K562 (cell line): ENCODE measurements at regions not wholly inside any gene's neighbourhood (a gene's known extent, or its start where the extent isn't known, plus 50 kb on each side); places are given as distances from the start of the nearest gene placed in this dataset.

ENCODE experiments used
- ATAC-seq: fragments of 200-7000 bp; cut with Tn5 transposase; 3 replicates; pipeline ENCODE4 v1.9.1; 2020; ENCODE audit warnings: moderate library complexity
- BruUV-seq: library from RNA; stranded (reverse); fragments of 400-500 nt; replicated peaks from 2 replicates; lab custom pipeline; 2021; lab: Mats Ljungman, UMichigan
- CTCF ChIA-PET: fragments of 300-600 bp; formaldehyde crosslinking; extraction: SDS; loops from one replicate; lab custom pipeline; 2021; ENCODE audit warnings: low intra/inter-chr PET ratio; lab: Yijun Ruan, JAX
- POLR2A ChIA-PET: fragments of 300-600, 350-650 bp; sonication (Branson Sonifier 250); formaldehyde crosslinking; extraction: SDS; loops from one replicate; lab custom pipeline; 2021; ENCODE audit warnings: antibody characterized with exemption, inconsistent platforms; lab: Yijun Ruan, JAX
- DNase-seq, 4 experiments: peaks; one replicate each; pipeline versions ENCODE4 v3.0.0 to v3.0.0-alpha.2; 2011 to 2018; ENCODE audit warnings: low spot score in 3 of 4, mixed read lengths in 3 of 4; ENCODE audit errors: extremely low read depth in 1 of 4
- FAIRE-seq: peaks from 2 replicates; lab custom pipeline; 2011; peaks lifted over from hg19 to GRCh38; lab: Jason Lieb, UNC
- H2AFZ ChIP-seq: 2 replicates; pipeline ENCODE4 v1.6.0; 2011; ENCODE audit warnings: low read depth, low read length, control low read depth, inconsistent platforms
- H3K27ac ChIP-seq: fragments of 200-600 bp; 3 replicates; pipeline ENCODE4 v1.8.0; 2011; ENCODE audit warnings: low read depth, mild to moderate bottlenecking, control low read depth, inconsistent platforms, low read length, moderate library complexity, mixed read lengths; ENCODE audit errors: extremely low read depth
- H3K27me3 ChIP-seq, 2 experiments: fragments of 300-600 bp in 1 of 2; 2 replicates in 1 of 2; 3 replicates in 1 of 2; pipeline versions ENCODE4 v1.6.0 to v1.8.0; 2011; ENCODE audit warnings: inconsistent platforms in 2 of 2, low read length in 2 of 2, mild to moderate bottlenecking in 1 of 2, mixed read lengths in 1 of 2, moderate library complexity in 1 of 2; ENCODE audit not compliant: control insufficient read depth in 2 of 2, insufficient read depth in 2 of 2
- H3K36me3 ChIP-seq: fragments of 300-600 bp; 3 replicates; pipeline ENCODE4 v1.8.0; 2011; ENCODE audit warnings: mild to moderate bottlenecking, low read length, inconsistent platforms; ENCODE audit not compliant: control insufficient read depth, insufficient read depth
- H3K4me1 ChIP-seq, 2 experiments: fragments of 200-600 bp in 1 of 2; replicated peaks in 1 of 2; 2 replicates in 1 of 2; 3 replicates in 1 of 2; pipeline versions ENCODE4 v1.5.1 to v1.8.0; 2011; ENCODE audit warnings: inconsistent platforms in 2 of 2, low read length in 2 of 2, mild to moderate bottlenecking in 1 of 2, mixed read lengths in 1 of 2, moderate library complexity in 1 of 2; ENCODE audit not compliant: control insufficient read depth in 2 of 2, insufficient read depth in 2 of 2
- H3K4me2 ChIP-seq: 2 replicates; pipeline ENCODE4 v1.6.1; 2011; ENCODE audit warnings: low read length, control low read depth, inconsistent platforms, mixed read lengths; ENCODE audit not compliant: insufficient read depth
- H3K4me3 ChIP-seq: fragments of 200-600 bp; sonication (generic), shearing (Covaris generic); 2 replicates; pipeline ENCODE4 v1.5.1; 2016; ENCODE audit warnings: control low read depth, inconsistent platforms
- H3K79me2 ChIP-seq: fragments of 200-600 bp; 3 replicates; pipeline ENCODE4 v1.8.0; 2011; ENCODE audit warnings: low read length, inconsistent platforms; ENCODE audit not compliant: control insufficient read depth, insufficient read depth
- H3K9ac ChIP-seq, 2 experiments: 2 replicates each; pipeline versions ENCODE4 v1.6.0 to v1.6.1; 2011; ENCODE audit warnings: low read depth in 2 of 2, low read length in 2 of 2, control low read depth in 1 of 2, inconsistent platforms in 1 of 2, mild to moderate bottlenecking in 1 of 2, mixed read lengths in 1 of 2; ENCODE audit not compliant: insufficient read depth in 1 of 2
- H3K9me1 ChIP-seq: one replicate; pipeline ENCODE4 v1.6.0; 2011; ENCODE audit warnings: inconsistent platforms, mild to moderate bottlenecking, low read length, moderate library complexity; ENCODE audit not compliant: control insufficient read depth, insufficient read depth
- H3K9me3 ChIP-seq: replicated peaks from 2 replicates; pipeline ENCODE4 v1.5.1; 2011; ENCODE audit warnings: low read depth, low read length, inconsistent platforms; ENCODE audit not compliant: control insufficient read depth, insufficient read depth
- H4K20me1 ChIP-seq: replicated peaks from 2 replicates; pipeline ENCODE4 v1.6.1; 2011; ENCODE audit warnings: low read length, inconsistent platforms, mixed read lengths; ENCODE audit not compliant: control insufficient read depth, insufficient read depth
- CBX5 ChIP-seq: IDR thresholded peaks from 2 replicates; pipeline ENCODE4 v1.6.1; 2014; ENCODE audit warnings: low read depth, borderline replicate concordance
- GTF2F1 ChIP-seq: IDR thresholded peaks from 2 replicates; pipeline ENCODE4 v1.6.1; 2011; ENCODE audit warnings: low read depth, low read length, improper control_type of control experiment
- HIVEP1 ChIP-seq: fragments of 250-450 bp; sonication (Bioruptor Pico); IDR thresholded peaks from 2 replicates; pipeline ENCODE4 v1.4.0; 2020; ENCODE audit warnings: mild to moderate bottlenecking
- KDM5B ChIP-seq: fragments of 200-600 bp; sonication (generic); IDR thresholded peaks from 2 replicates; pipeline ENCODE4 v1.6.1; 2012; ENCODE audit warnings: low read depth, mild to moderate bottlenecking, moderate library complexity, low read length, control low read depth, inconsistent platforms; ENCODE audit not compliant: insufficient replicate concordance
- KHSRP ChIP-seq: fragments of 450-650 bp; IDR thresholded peaks from 2 replicates; pipeline ENCODE4 v1.6.1; 2017
- MAZ ChIP-seq, 2 experiments: fragments of 450-650 bp in 1 of 2; sonication (generic) in 1 of 2; formaldehyde crosslinking; IDR thresholded peaks in 1 of 2; conservative IDR thresholded peaks in 1 of 2; 2 replicates each; pipeline versions ENCODE4 v1.4.0 to v1.5.0; 2020; ENCODE audit warnings: mild to moderate bottlenecking in 1 of 2, missing genetic modification reagents in 1 of 2
- MCM7 ChIP-seq, 2 experiments: fragments of 450-650 bp; IDR thresholded peaks; 2 replicates each; pipeline ENCODE4 v1.6.1; 2016 to 2018
- MTA1 ChIP-seq: fragments of 450-650 bp; IDR thresholded peaks from 2 replicates; pipeline ENCODE4 v1.6.1; 2017; ENCODE audit warnings: borderline replicate concordance
- NEUROD1 ChIP-seq: fragments of 150-350 bp; IDR thresholded peaks from 2 replicates; pipeline ENCODE4 v1.6.1; 2014; ENCODE audit warnings: borderline replicate concordance, low read length, low read depth; ENCODE audit not compliant: partially characterized antibody
- NR4A1 ChIP-seq, 2 experiments: fragments of 250-450 bp in 1 of 2; fragments of 450-650 bp in 1 of 2; sonication (Bioruptor Pico) in 1 of 2; IDR thresholded peaks; 2 replicates each; pipeline versions ENCODE4 v1.4.0 to v1.6.1; 2016 to 2020; ENCODE audit warnings: mild to moderate bottlenecking in 2 of 2, missing compliant biosample characterization in 1 of 2, missing genetic modification characterization in 1 of 2, moderate library complexity in 1 of 2
- TBL1XR1 ChIP-seq, 2 experiments: IDR thresholded peaks; 2 replicates each; pipeline ENCODE4 v1.6.1; 2012; ENCODE audit warnings: improper control_type of control experiment in 2 of 2, low read length in 2 of 2, mild to moderate bottlenecking in 1 of 2
- TEAD4 ChIP-seq, 2 experiments: sonication (generic) in 1 of 2; formaldehyde crosslinking in 1 of 2; IDR thresholded peaks; 2 replicates each; pipeline versions ENCODE4 v1.6.1 to v1.8.0; 2012 to 2022; ENCODE audit warnings: borderline replicate concordance in 1 of 2, inconsistent platforms in 1 of 2, low read length in 1 of 2, mild to moderate bottlenecking in 1 of 2, missing genetic modification reagents in 1 of 2
- TRIM24 ChIP-seq, 2 experiments: fragments of 450-650 bp; IDR thresholded peaks; 2 replicates each; pipeline ENCODE4 v1.6.1; 2016
- U2AF1 ChIP-seq: fragments of 200-400 bp; formaldehyde crosslinking; optimal IDR thresholded peaks from 2 replicates; pipeline ENCODE3; 2017; ENCODE audit warnings: mild to moderate bottlenecking, low read depth, low read length, moderate library complexity
- WGBS: fragments of 100-300 bp; shearing (Covaris generic); methylation state at CpG from one replicate; pipeline ENCODE4 v1.1.6; 2016; ENCODE audit warnings: low coverage, mixed read lengths; ENCODE audit not compliant: insufficient coverage; ENCODE audit errors: missing lambda C conversion rate; 5-methylcytosine and 5-hydroxymethylcytosine counted together
- in situ Hi-C: fragments of 300-500 bp; cut with MboI; formaldehyde crosslinking; loops from 4 replicates; pipeline ENCODE4 v1.15.0; 2018; ENCODE audit warnings: inconsistent platforms, mixed read lengths
- intact Hi-C: fragments of 100-400 bp; cut with micrococcal nuclease; formaldehyde crosslinking; loops from 2 replicates; pipeline ENCODE4 v1.14.2; 2022
- TF ChIP-seq, protein P1 (sequence below): fragments of 250-450 bp; sonication (Bioruptor Pico); IDR thresholded peaks from 2 replicates; pipeline ENCODE4 v1.4.0; 2020; ENCODE audit warnings: mild to moderate bottlenecking, moderate library complexity
- TF ChIP-seq, protein P2 (sequence below): sonication (generic); formaldehyde crosslinking; IDR thresholded peaks from 2 replicates; pipeline ENCODE4 v1.8.0; 2022; ENCODE audit warnings: mild to moderate bottlenecking, missing genetic modification reagents
- TF ChIP-seq, protein P3 (sequence below): fragments of 450-650 bp; IDR thresholded peaks from 2 replicates; pipeline ENCODE4 v1.6.1; 2016; ENCODE audit warnings: borderline replicate concordance

DNA sequence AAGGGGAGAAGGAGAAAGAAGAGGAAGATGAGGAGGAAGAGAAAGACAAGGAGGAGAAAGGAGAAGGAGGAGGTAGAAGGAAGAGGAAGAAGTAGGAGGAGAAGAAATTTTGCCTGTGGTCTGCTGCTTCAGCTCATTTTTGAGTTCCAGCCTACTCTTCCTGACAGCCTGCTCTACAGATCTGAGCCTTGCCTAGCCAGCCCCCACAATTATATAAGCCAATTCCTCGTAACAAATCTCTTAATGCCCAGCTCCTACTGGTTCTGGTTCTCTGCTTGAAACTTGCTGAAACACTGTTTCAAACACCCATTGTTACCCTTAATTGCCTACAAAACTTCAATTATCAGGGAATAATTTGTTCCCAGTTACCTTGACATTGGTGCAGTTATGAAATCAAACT is 1014.2 kb upstream of the CELF4 start:
- DNase-seq (no peak), ATAC-seq (no peak), FAIRE-seq (no peak)
- H3K36me3 ChIP-seq = no peaks in the 10 kb centered on the region
- no TSS peak for BruUV-seq
- H3K27ac ChIP-seq = no peak overlapping the region
- ChIA-PET CTCF (no interaction called here), POLR2A (no interaction called here)
- H2AFZ ChIP-seq = no peak overlapping the region
- TF ChIP-seq MTA1 (no peak), KHSRP (no peak), NR4A1 (CRISPR knock-in tag; IDR thresholded peaks at IDR 0.05) (no peak), NR4A1 (tag; IDR thresholded peaks at IDR 0.05) (no peak), MAZ (CRISPR knock-in tag; conservative IDR thresholded peaks at IDR 0.05 in 1 of 2, IDR thresholded peaks at IDR 0.05 in 1 of 2) (no peak), NEUROD1 (no peak), GTF2F1 (no peak), HIVEP1 (CRISPR knock-in tag) (no peak), TBL1XR1 (IDR thresholded peaks at IDR 0.05; ENCODE audit: low read length in 2 of 2) (no peak), KDM5B (no peak), U2AF1 (no peak), TEAD4 (IDR thresholded peaks at IDR 0.05; ENCODE audit: low read length) (no peak), TEAD4 (CRISPR knock-in tag; IDR thresholded peaks at IDR 0.05; ENCODE audit: borderline replicate concordance) (no peak), MCM7 (IDR thresholded peaks at IDR 0.05) (no peak), CBX5 (no peak), TRIM24 (IDR thresholded peaks at IDR 0.05) (no peak)
- TF ChIP-seq, protein P1, sequence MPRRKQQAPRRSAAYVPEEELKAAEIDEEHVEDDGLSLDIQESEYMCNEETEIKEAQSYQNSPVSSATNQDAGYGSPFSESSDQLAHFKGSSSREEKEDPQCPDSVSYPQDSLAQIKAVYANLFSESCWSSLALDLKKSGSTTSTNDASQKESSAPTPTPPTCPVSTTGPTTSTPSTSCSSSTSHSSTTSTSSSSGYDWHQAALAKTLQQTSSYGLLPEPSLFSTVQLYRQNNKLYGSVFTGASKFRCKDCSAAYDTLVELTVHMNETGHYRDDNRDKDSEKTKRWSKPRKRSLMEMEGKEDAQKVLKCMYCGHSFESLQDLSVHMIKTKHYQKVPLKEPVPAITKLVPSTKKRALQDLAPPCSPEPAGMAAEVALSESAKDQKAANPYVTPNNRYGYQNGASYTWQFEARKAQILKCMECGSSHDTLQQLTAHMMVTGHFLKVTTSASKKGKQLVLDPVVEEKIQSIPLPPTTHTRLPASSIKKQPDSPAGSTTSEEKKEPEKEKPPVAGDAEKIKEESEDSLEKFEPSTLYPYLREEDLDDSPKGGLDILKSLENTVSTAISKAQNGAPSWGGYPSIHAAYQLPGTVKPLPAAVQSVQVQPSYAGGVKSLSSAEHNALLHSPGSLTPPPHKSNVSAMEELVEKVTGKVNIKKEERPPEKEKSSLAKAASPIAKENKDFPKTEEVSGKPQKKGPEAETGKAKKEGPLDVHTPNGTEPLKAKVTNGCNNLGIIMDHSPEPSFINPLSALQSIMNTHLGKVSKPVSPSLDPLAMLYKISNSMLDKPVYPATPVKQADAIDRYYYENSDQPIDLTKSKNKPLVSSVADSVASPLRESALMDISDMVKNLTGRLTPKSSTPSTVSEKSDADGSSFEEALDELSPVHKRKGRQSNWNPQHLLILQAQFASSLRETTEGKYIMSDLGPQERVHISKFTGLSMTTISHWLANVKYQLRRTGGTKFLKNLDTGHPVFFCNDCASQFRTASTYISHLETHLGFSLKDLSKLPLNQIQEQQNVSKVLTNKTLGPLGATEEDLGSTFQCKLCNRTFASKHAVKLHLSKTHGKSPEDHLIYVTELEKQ (CRISPR knock-in tag) = no peak
- TF ChIP-seq, protein P2, sequence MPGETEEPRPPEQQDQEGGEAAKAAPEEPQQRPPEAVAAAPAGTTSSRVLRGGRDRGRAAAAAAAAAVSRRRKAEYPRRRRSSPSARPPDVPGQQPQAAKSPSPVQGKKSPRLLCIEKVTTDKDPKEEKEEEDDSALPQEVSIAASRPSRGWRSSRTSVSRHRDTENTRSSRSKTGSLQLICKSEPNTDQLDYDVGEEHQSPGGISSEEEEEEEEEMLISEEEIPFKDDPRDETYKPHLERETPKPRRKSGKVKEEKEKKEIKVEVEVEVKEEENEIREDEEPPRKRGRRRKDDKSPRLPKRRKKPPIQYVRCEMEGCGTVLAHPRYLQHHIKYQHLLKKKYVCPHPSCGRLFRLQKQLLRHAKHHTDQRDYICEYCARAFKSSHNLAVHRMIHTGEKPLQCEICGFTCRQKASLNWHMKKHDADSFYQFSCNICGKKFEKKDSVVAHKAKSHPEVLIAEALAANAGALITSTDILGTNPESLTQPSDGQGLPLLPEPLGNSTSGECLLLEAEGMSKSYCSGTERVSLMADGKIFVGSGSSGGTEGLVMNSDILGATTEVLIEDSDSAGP (CRISPR knock-in tag) = no peak
- TF ChIP-seq, protein P3, sequence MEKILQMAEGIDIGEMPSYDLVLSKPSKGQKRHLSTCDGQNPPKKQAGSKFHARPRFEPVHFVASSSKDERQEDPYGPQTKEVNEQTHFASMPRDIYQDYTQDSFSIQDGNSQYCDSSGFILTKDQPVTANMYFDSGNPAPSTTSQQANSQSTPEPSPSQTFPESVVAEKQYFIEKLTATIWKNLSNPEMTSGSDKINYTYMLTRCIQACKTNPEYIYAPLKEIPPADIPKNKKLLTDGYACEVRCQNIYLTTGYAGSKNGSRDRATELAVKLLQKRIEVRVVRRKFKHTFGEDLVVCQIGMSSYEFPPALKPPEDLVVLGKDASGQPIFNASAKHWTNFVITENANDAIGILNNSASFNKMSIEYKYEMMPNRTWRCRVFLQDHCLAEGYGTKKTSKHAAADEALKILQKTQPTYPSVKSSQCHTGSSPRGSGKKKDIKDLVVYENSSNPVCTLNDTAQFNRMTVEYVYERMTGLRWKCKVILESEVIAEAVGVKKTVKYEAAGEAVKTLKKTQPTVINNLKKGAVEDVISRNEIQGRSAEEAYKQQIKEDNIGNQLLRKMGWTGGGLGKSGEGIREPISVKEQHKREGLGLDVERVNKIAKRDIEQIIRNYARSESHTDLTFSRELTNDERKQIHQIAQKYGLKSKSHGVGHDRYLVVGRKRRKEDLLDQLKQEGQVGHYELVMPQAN = no peak
- intact Hi-C loops = no loop called here
- no peaks in the 10 kb centered on the region for H4K20me1 ChIP-seq
- H3K79me2 ChIP-seq = no peaks in the 10 kb centered on the region
- in situ Hi-C loops = no loop called here
- H3K4me2 ChIP-seq = no peak overlapping the region
- H3K9me1 ChIP-seq = no peaks in the 10 kb centered on the region
- WGBS = 8% methylated on average over 1 of the region's 1 CpG
- no peaks in the 10 kb centered on the region for H3K27me3 ChIP-seq
- no peaks in the 10 kb centered on the region for H3K4me1 ChIP-seq
- no peaks in the 10 kb centered on the region for H3K9me3 ChIP-seq
- no peak overlapping the region for H3K9ac ChIP-seq
- H3K4me3 ChIP-seq = no peak overlapping the region
